Ishikawa (cell line): ENCODE measurements at regions not wholly inside any gene's neighbourhood (a gene's known extent, or its start where the extent isn't known, plus 50 kb on each side); places are given as distances from the start of the nearest gene placed in this dataset.

Experiments used
- EP300 ChIP-seq: IDR thresholded peaks from 2 replicates; pipeline ENCODE4 v1.6.1; 2012; ENCODE audit warnings: borderline replicate concordance
- RAD21 ChIP-seq: IDR thresholded peaks from 2 replicates; pipeline ENCODE4 v1.6.1; 2012; ENCODE audit warnings: low read depth
- TAF1 ChIP-seq: IDR thresholded peaks from 2 replicates; pipeline ENCODE4 v1.6.1; 2012; ENCODE audit warnings: low read depth, mild to moderate bottlenecking
- ZBTB7A ChIP-seq: IDR thresholded peaks from 2 replicates; pipeline ENCODE4 v1.6.1; 2012; ENCODE audit warnings: low read depth
- TF ChIP-seq, protein P1 (sequence below): IDR thresholded peaks from 2 replicates; pipeline ENCODE4 v1.6.1; 2012

DNA sequence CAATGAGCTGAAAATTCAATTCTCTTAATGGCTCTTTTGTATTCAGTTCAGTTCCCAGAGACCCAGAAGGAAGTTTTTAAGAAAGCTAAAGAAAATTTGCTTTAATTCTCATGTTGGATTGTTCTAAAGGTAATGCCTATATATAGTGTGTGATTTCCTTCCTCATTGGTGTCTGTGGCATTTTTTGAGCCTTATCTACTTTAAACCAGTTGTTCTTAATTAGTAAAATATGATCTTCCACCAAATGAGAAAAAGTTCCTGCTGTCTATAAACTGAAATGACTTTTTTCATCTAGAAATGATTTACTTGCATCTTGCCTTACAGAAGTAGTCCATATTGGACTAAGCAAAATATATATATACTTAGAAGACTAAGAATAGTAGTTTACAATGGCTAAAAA lies 622.1 kb upstream of the KIRREL3 start:
- TF ChIP-seq EP300 (no peak), TAF1 (no peak), RAD21 (no peak), ZBTB7A (no peak)
- TF ChIP-seq, protein P1, sequence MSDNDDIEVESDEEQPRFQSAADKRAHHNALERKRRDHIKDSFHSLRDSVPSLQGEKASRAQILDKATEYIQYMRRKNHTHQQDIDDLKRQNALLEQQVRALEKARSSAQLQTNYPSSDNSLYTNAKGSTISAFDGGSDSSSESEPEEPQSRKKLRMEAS: no peak
